ENCODE measurements at regions not wholly inside any gene's neighbourhood (a gene's known extent, or its start where the extent isn't known, plus 50 kb on each side); places are given as distances from the start of the nearest gene placed in this dataset.

DNA sequence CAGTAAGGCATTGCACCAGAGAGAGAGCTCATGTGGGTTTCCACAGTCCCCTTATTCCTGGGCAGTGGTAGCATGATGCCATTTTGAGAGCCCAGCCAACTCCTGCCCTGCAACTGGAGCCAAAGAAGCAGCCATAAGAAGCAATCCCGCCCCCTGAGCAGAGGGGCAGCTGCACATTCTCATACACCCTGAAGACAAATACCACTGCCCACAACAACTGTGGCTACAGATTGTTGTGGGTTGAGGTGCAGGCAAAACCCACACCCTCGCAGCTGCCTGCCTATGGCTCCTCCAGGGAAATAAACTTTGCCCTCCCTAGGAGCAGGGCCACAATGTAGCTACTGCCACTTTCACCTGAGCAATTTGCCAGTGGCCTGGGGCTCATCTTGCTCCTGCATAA lies 219.4 kb upstream of the NRXN1 start:
- no peaks in the 10 kb centered on the region for H3K36me3 ChIP-seq (ENCODE audit: control insufficient read depth, insufficient read depth, low read length)
- no peaks in the 10 kb centered on the region for H3K36me3 Mint-ChIP-seq (ENCODE audit: low read depth)
- TF ChIP-seq, protein P1, sequence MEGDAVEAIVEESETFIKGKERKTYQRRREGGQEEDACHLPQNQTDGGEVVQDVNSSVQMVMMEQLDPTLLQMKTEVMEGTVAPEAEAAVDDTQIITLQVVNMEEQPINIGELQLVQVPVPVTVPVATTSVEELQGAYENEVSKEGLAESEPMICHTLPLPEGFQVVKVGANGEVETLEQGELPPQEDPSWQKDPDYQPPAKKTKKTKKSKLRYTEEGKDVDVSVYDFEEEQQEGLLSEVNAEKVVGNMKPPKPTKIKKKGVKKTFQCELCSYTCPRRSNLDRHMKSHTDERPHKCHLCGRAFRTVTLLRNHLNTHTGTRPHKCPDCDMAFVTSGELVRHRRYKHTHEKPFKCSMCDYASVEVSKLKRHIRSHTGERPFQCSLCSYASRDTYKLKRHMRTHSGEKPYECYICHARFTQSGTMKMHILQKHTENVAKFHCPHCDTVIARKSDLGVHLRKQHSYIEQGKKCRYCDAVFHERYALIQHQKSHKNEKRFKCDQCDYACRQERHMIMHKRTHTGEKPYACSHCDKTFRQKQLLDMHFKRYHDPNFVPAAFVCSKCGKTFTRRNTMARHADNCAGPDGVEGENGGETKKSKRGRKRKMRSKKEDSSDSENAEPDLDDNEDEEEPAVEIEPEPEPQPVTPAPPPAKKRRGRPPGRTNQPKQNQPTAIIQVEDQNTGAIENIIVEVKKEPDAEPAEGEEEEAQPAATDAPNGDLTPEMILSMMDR (conservative IDR thresholded peaks at IDR 0.05) = no peak
- H3K27ac ChIP-seq (ENCODE audit: low read depth, low read length) = no peak overlapping the region
- no peak overlapping the region for H3K4me3 ChIP-seq (ENCODE audit: low read length)
- no peak for DNase-seq
- no peak overlapping the region for H3K27ac Mint-ChIP-seq
- no peaks in the 10 kb centered on the region for H3K4me1 ChIP-seq (ENCODE audit: control insufficient read depth, insufficient read depth, low read length)
- H3K4me1 Mint-ChIP-seq = no peaks in the 10 kb centered on the region
- no peaks in the 10 kb centered on the region for H3K9me3 Mint-ChIP-seq
- H3K9me3 ChIP-seq (ENCODE audit: control insufficient read depth, low read length) = no peaks in the 10 kb centered on the region
- no peak overlapping the region for H3K9ac ChIP-seq (ENCODE audit: extremely low read depth, low read length, poor library complexity, severe bottlenecking)
- H3K27me3 ChIP-seq (ENCODE audit: control insufficient read depth, insufficient read depth, low read length, poor library complexity, severe bottlenecking) = no peaks in the 10 kb centered on the region
- H3K4me3 Mint-ChIP-seq = no peak overlapping the region
- H3K27me3 Mint-ChIP-seq (ENCODE audit: insufficient read depth) = no peaks in the 10 kb centered on the region
- WGBS, 2 experiments (ENCODE audit: insufficient coverage in 1 of 2, insufficient read length in 1 of 2) = 97% methylated on average over 2 of the region's 2 CpGs; no CpG with 5 or more reads in 1 of the 2 experiments

DNA sequence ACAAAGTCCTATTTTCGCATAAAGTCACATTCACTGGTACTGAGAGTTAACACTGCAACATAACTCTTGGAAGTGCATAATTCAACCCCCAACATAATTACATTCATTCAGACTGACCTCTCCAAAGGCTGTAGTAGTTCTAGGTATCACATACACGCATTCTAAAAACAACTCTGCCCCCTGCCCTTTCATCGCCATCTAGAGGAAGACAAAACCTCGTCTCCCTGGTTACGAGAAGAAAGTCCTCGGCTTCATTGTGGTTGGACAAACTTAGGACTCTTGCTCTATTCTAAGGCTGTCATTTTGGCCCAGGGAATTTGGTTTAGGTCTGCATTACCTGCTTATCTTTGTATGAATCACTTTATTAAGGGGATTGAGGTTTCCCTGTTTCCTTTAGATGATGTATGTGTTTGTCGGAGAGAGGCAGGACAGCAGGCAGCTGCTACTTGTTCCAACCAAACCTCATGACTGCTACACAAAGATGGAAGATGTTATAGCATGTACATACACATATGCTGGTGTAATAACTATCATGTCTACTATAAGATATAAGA lies 215.4 kb upstream of the NRXN1 start:
- no peaks in the 10 kb centered on the region for H3K36me3 ChIP-seq (ENCODE audit: control insufficient read depth, insufficient read depth, low read length)
- no peak overlapping the region for H3K27ac ChIP-seq (ENCODE audit: low read depth, low read length)
- Mint-ChIP-seq H3K4me3 (no peak overlapping the region), H3K27me3 (ENCODE audit: insufficient read depth) (no peaks in the 10 kb centered on the region), H3K36me3 (ENCODE audit: low read depth) (no peaks in the 10 kb centered on the region), H3K4me1 (no peaks in the 10 kb centered on the region), H3K9me3 (no peaks in the 10 kb centered on the region), H3K27ac (no peak overlapping the region)
- no peak overlapping the region for H3K9ac ChIP-seq (ENCODE audit: extremely low read depth, low read length, poor library complexity, severe bottlenecking)
- H3K9me3 ChIP-seq (ENCODE audit: control insufficient read depth, low read length) = no peaks in the 10 kb centered on the region
- H3K4me1 ChIP-seq (ENCODE audit: control insufficient read depth, insufficient read depth, low read length) = no peaks in the 10 kb centered on the region
- no peak for DNase-seq
- H3K4me3 ChIP-seq (ENCODE audit: low read length) = no peak overlapping the region
- TF ChIP-seq, protein P1 (conservative IDR thresholded peaks at IDR 0.05) = peak; percentile 48
- 87 to 95% methylated on average over 7 of the region's 7 CpGs for WGBS, 2 experiments (ENCODE audit: insufficient coverage in 1 of 2, insufficient read length in 1 of 2)
- no peaks in the 10 kb centered on the region for H3K27me3 ChIP-seq (ENCODE audit: control insufficient read depth, insufficient read depth, low read length, poor library complexity, severe bottlenecking)

DNA sequence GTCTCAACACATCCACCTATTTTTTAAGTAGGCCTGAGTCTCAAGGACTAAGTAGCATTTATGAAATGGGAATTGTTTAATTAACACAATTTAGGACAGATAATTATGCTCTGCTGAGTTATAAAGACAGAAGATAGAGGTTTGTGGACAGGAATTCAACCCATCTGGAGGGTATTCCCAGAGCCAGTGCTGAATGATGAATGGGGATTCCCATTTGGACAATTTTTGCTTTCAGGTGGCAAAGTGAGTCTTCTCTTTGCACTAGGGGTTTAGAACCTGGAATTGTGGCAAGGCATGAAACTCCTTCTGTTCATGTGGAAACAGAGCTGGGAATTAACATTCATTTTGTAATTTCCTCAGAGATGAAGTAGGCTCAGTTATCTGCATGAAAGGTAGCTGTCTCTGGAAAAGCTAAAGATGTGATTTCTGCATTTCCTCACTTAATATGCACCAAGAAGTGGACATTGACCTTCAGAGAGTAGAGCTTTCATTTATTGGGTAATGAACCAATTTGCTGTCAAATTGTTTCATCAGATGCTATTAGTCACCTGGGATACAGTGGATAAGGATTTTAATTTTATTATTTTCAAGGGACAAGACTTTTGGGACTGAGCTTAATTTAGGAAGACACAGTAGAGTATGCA lies 212.1 kb upstream of the NRXN1 start:
- TF ChIP-seq, protein P1 (conservative IDR thresholded peaks at IDR 0.05) = no peak

More for the DNA sequence above, 212.1 kb upstream of the NRXN1 start:
- no peaks in the 10 kb centered on the region for H3K27me3 Mint-ChIP-seq (ENCODE audit: insufficient read depth)
- H3K4me3 Mint-ChIP-seq = no peak overlapping the region
- no peaks in the 10 kb centered on the region for H3K36me3 Mint-ChIP-seq (ENCODE audit: low read depth)
- Histone ChIP-seq H3K27me3 (ENCODE audit: control insufficient read depth, insufficient read depth, low read length, poor library complexity, severe bottlenecking) (no peaks in the 10 kb centered on the region), H3K9ac (ENCODE audit: extremely low read depth, low read length, poor library complexity, severe bottlenecking) (no peak overlapping the region), H3K36me3 (ENCODE audit: control insufficient read depth, insufficient read depth, low read length) (no peaks in the 10 kb centered on the region), H3K4me1 (ENCODE audit: control insufficient read depth, insufficient read depth, low read length) (no peaks in the 10 kb centered on the region), H3K27ac (ENCODE audit: low read depth, low read length) (no peak overlapping the region), H3K9me3 (ENCODE audit: control insufficient read depth, low read length) (no peaks in the 10 kb centered on the region), H3K4me3 (ENCODE audit: low read length) (no peak overlapping the region)
- H3K4me1 Mint-ChIP-seq = no peaks in the 10 kb centered on the region
- DNase-seq = no peak
- H3K9me3 Mint-ChIP-seq = no peaks in the 10 kb centered on the region
- no peak overlapping the region for H3K27ac Mint-ChIP-seq
